A673 (cell line): ENCODE measurements at regions not wholly inside any gene's neighbourhood (a gene's known extent, or its start where the extent isn't known, plus 50 kb on each side); places are given as distances from the start of the nearest gene placed in this dataset.

Experiments
- EZH2 ChIP-seq: fragments of 200-600 bp; sonication (generic); IDR thresholded peaks from 2 replicates; pipeline ENCODE4 v1.6.1; 2017; ENCODE audit warnings: borderline replicate concordance, low read depth, mild to moderate bottlenecking, mixed read lengths, antibody characterized with exemption, low read length; ENCODE audit not compliant: poor library complexity, severe bottlenecking
- TF ChIP-seq, protein P1 (sequence below): fragments of 300-800, 200-600 bp; sonication (generic); conservative IDR thresholded peaks from 2 replicates; pipeline ENCODE4 v1.5.1; 2017; ENCODE audit warnings: low read depth, mild to moderate bottlenecking, antibody characterized with exemption, low read length, moderate library complexity, mixed read lengths

DNA sequence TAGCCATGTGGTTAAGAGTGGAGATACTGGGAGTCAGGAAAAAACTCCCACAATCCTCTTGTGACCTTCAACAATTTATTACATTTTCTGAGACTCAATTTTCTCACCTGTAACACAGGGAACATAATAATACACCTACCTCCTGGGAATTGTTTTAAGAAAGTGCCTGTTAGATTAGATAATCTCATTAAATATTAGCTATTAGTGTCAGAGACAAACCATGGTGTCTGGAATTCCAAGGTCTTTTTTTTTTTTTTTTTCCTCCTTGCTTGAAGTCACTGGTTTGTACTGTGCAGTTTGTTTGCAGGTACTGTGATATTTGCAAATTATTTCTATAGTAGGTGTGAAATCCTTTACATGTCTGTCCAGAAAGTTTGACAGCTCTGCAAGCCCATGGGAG, 806.1 kb downstream of the DNAJB9 start:
- no peak for TF ChIP-seq EZH2
- TF ChIP-seq, protein P1, sequence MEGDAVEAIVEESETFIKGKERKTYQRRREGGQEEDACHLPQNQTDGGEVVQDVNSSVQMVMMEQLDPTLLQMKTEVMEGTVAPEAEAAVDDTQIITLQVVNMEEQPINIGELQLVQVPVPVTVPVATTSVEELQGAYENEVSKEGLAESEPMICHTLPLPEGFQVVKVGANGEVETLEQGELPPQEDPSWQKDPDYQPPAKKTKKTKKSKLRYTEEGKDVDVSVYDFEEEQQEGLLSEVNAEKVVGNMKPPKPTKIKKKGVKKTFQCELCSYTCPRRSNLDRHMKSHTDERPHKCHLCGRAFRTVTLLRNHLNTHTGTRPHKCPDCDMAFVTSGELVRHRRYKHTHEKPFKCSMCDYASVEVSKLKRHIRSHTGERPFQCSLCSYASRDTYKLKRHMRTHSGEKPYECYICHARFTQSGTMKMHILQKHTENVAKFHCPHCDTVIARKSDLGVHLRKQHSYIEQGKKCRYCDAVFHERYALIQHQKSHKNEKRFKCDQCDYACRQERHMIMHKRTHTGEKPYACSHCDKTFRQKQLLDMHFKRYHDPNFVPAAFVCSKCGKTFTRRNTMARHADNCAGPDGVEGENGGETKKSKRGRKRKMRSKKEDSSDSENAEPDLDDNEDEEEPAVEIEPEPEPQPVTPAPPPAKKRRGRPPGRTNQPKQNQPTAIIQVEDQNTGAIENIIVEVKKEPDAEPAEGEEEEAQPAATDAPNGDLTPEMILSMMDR, result no peak
